ENCODE measurements at regions not wholly inside any gene's neighbourhood (a gene's known extent, or its start where the extent isn't known, plus 50 kb on each side); places are given as distances from the start of the nearest gene placed in this dataset.
"Not testable (repeated sequence)": the region's sequence is repeated elsewhere in the genome, so short reads cannot be mapped to it uniquely, and the experiment has no call there.

DNA sequence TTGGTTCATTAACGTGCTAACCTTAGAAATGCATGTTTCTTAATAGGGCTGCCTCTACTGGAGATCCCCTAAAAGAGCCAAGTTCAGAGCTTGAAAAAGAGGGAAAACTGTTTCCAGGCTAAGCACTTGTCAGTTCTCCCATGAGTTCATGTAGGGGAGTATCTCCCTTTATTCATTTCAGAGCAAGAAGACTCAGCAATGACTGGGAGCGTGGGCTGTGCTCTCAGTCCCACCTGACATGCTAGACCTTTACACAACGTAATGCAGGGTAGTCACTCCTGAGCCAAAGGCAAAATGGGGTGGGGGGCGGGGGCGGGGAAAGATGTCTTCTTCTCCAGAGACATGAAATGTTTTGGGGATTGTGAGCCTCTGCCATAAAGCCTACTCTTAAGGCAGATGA lies 420.1 kb upstream of the MCTP2 start:
- DNase-seq: no peak

- DNase-seq: no peak
Observed at GRCh38 chr15:93809516-93809915, 421.8 kb upstream of the MCTP2 start.

- no peak for DNase-seq
Observed at GRCh38 chr15:93803421-93804152, 427.8 kb upstream of the MCTP2 start.

- no peak for DNase-seq
Observed at GRCh38 chr15:93801206-93801605, 430.2 kb upstream of the MCTP2 start.

- no peak for DNase-seq
Observed at GRCh38 chr15:93800805-93801204, 430.6 kb upstream of the MCTP2 start.

- no peak for DNase-seq
Observed at GRCh38 chr15:93789441-93789840, 441.9 kb upstream of the MCTP2 start.

GRCh38 chr15:93780073-93780472 lies 451.3 kb upstream of the MCTP2 start:
- no peak for DNase-seq

DNA sequence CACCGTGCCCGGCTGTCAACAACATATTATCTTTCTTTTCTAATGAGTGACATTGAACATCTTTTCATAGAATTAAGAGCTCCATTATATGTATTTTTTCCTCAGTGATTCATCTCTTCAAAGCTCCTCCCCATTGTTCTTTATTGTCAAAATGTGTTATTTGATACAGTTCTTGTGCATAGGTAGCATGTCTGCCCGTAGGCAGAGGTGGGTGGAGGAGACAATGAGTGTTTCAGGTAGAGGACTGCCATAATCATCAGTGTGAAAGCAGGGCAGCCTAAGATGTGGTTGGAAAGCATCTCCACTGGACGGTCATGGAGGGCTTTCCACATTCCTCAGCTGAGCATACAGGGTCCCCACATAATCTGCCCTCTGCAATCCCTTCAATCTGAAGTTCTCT lies 452.0 kb upstream of the MCTP2 start:
- no peak for DNase-seq

- no peak for DNase-seq
Observed at GRCh38 chr15:93771196-93772030, 459.9 kb upstream of the MCTP2 start.

- DNase-seq: no peak
Observed at GRCh38 chr15:93770788-93771187, 460.6 kb upstream of the MCTP2 start.

GRCh38 chr15:93762036-93762435 lies 469.3 kb upstream of the MCTP2 start:
- DNase-seq: no peak

- DNase-seq: no peak
Observed at GRCh38 chr15:93759629-93760028, 471.7 kb upstream of the MCTP2 start.

GRCh38 chr15:93758824-93759223 lies 472.5 kb upstream of the MCTP2 start:
- DNase-seq: no peak

- DNase-seq: no peak
Observed at GRCh38 chr15:93748710-93749109, 482.7 kb upstream of the MCTP2 start.

DNA sequence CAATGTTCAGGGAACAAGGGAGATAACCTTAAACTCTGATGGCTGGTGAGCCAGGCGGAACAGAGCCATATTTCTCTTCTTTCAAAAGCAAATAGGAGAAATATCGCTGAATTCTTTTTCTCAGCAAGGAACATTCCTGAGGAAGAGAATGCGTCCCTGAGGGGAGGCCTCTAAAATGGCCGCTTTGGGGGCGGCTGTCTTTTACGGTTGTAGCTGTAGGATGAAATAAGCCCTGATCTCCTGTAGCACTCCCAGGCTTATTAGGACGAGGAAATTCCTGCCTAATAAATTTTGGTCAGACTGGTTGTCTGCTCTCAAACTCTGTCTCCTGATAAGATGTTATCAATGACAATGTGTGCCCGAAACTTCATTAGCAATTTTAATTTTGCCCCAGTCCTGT lies 496.4 kb upstream of the MCTP2 start:
- DNase-seq: not testable (repeated sequence)

GRCh38 chr15:93730724-93731123 lies 500.6 kb upstream of the MCTP2 start:
- no peak for DNase-seq

- DNase-seq: no peak
Observed at GRCh38 chr15:93722165-93722564, 509.2 kb upstream of the MCTP2 start.

DNA sequence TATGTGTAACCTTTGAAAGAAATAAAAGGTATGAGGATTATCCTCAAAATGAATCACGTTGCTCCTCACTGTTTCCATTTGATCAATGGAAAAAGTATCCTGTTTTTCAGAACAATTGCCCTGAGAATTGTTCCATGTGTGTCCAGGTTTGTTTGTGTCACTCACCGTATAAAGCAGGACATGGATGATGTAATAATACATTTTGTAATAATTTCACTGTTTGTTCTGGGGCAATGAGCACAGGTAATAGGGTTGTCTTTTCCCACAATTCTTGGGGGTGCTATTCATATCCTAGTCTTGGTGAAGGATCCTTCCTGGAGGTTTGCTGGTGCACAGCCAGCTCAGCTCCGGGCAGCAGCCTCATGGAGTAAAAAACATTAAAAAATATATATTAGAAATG lies 510.8 kb upstream of the MCTP2 start:
- DNase-seq: no peak

DNA sequence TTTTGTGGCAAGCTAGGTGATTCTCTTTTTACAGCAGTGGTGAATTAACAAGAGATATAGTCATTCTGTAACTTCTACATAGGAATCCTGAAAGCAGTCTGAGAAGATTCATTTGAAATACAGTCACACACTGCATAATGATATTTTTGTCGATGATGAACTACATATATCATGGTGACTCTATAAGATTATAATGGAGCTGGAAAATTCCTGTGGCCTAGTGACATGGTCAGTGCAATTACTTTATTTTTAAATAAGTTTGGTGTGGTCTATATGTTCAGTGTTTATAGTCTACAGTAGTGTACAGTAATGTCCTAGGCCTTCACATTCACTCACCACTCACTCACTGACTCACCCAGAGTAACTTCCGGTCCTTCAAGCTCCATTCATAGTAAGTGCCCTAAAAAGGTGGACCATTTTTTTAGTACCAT lies 511.4 kb upstream of the MCTP2 start:
- DNase-seq: no peak

DNA sequence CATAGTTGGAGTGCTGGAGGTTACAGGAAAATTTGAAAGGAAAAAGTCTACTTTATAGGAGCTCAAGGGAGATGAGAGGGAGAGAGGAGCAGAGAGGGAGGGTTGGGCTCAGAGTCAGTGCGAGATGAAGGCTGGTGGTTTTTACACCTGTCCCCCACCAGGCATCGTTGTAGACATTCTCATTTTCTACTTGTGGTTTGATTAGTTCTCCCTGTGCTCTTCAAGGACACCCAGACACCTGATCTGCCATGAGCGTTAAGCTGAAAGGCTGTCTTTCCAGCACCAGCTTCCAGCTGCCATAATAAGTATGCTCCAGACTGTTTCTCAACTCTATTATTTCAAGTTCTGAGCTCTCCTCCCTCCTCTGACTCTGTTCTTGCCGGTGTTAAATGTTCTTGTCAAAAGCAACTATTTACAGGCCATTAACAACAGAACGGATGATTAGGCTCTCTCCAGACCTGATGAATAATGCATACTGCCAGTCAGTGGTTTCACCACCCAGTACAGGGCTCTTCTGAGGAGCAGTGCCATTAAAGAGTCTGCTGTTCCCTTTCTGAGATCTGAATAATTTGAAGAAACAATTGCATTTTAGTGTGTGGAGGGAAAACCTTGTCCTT lies 514.6 kb upstream of the MCTP2 start:
- no peak for DNase-seq

- DNase-seq: no peak
Observed at GRCh38 chr15:93709708-93710107, 521.7 kb upstream of the MCTP2 start.

DNA sequence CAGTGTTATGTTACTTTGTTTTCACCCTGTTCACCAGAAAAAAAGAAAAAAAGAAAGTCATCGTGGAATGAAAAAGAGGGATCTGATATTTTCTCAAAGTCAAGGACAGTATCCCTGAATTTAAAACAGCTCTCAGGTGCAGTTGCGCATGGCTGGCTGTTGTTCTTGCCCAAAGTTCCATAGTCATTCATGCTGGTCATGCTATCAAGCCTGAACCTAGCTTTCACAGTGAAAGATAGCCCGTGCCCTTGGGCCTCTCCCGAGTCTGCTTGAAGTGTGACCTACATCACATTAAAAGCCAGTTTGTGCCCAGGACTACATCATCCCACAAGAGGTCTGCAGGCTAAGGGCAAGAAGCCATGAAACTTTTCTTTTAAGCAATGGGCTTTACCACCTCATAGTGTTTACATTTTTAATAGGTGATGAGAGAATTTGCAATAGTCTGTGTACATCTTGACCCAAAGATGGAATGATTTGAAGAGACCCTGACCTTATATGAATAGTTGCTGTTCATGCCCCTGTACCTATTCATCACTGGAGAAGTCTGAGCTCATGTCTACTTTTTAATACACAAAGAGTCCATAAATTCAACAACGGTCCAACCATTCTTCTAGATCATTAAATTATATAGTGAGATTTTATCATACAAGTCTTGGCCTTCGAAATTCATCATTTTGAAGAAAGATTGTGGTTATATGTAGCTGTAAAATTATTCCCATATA lies 522.5 kb upstream of the MCTP2 start:
- no peak for DNase-seq

DNA sequence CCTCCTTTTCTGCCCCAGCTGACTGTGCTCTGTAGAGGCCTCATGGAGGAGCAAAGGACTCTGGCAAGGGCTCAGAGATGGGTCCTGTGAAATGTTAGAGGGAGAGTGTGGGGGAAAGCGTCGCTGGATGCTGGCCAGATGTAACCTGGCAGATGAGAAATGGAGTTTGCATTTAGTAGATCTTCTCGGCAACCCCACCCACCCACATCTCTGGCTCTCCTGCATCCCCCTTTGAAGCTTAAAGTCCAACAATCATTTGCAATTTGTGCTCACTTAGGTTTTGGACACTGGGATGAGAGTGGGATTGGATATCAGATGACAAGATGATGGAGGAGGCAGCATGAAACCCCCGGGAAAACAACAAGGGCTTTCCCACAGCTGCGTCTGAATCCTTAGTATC lies 523.6 kb upstream of the MCTP2 start:
- DNase-seq: no peak
